GM23338 (cell line): ENCODE measurements at regions not wholly inside any gene's neighbourhood (a gene's known extent, or its start where the extent isn't known, plus 50 kb on each side); places are given as distances from the start of the nearest gene placed in this dataset.

Experiments
- ATAC-seq: fragments of 200-7000 bp; cut with Tn5 transposase; 3 replicates; pipeline ENCODE4 v1.9.1; 2020
- DNase-seq: peaks from one replicate; pipeline ENCODE4 v3.0.0-alpha.2; 2015; ENCODE audit warnings: low spot score
- H2AFZ ChIP-seq: fragments of 200-600 bp; sonication (generic); 2 replicates; pipeline ENCODE4 v1.8.0; 2016; ENCODE audit warnings: antibody characterized with exemption, mild to moderate bottlenecking, moderate library complexity
- H3F3A ChIP-seq: fragments of 200-600 bp; sonication (generic); replicated peaks from 2 replicates; pipeline ENCODE4 v1.8.0; 2017; ENCODE audit warnings: antibody characterized with exemption, mixed run types, low read depth
- H3K27ac ChIP-seq: fragments of 200-600 bp; sonication (generic); 2 replicates; pipeline ENCODE4 v1.6.1; 2016; ENCODE audit warnings: low read depth
- H3K27me3 ChIP-seq: fragments of 200-600 bp; sonication (generic); 2 replicates; pipeline ENCODE4 v1.8.0; 2016; ENCODE audit warnings: mild to moderate bottlenecking, mixed run types, moderate library complexity; ENCODE audit not compliant: insufficient read depth
- H3K36me3 ChIP-seq: fragments of 200-600 bp; sonication (generic); 2 replicates; pipeline ENCODE4 v1.8.0; 2016; ENCODE audit warnings: mild to moderate bottlenecking; ENCODE audit not compliant: insufficient read depth
- H3K4me1 ChIP-seq: fragments of 200-600 bp; sonication (generic); 2 replicates; pipeline ENCODE4 v1.8.0; 2016; ENCODE audit warnings: mild to moderate bottlenecking, moderate library complexity; ENCODE audit not compliant: insufficient read depth
- H3K4me2 ChIP-seq: fragments of 200-600 bp; sonication (generic); 2 replicates; pipeline ENCODE4 v1.7.1; 2017; ENCODE audit warnings: mixed run types
- H3K4me3 ChIP-seq: fragments of 200-600 bp; sonication (generic); 2 replicates; pipeline ENCODE4 v1.6.1; 2016; ENCODE audit warnings: mixed run types
- H3K79me2 ChIP-seq: fragments of 200-600 bp; sonication (generic); replicated peaks from 2 replicates; pipeline ENCODE4 v1.8.0; 2017; ENCODE audit warnings: mild to moderate bottlenecking; ENCODE audit not compliant: insufficient read depth
- H3K9me2 ChIP-seq: fragments of 200-600 bp; sonication (generic); 2 replicates; pipeline ENCODE4 v1.8.0; 2017; ENCODE audit not compliant: insufficient read depth
- H4K20me1 ChIP-seq: fragments of 200-600 bp; sonication (generic); replicated peaks from 2 replicates; pipeline ENCODE4 v1.8.0; 2017; ENCODE audit warnings: mild to moderate bottlenecking; ENCODE audit not compliant: insufficient read depth
- H3K27ac Mint-ChIP-seq: 2 replicates; pipeline ENCODE4 v1.8.0; 2020; ENCODE audit warnings: inconsistent platforms, mild to moderate bottlenecking, moderate library complexity, mixed read lengths
- H3K27me3 Mint-ChIP-seq: 3 replicates; pipeline ENCODE4 v1.8.0; 2022; ENCODE audit warnings: low read depth, mild to moderate bottlenecking, moderate library complexity, mixed read lengths, inconsistent platforms; ENCODE audit not compliant: insufficient read depth, poor library complexity
- H3K36me3 Mint-ChIP-seq: 3 replicates; pipeline ENCODE4 v1.8.0; 2021; ENCODE audit warnings: low read depth, mild to moderate bottlenecking, inconsistent platforms, moderate library complexity, mixed read lengths
- H3K4me1 Mint-ChIP-seq: 3 replicates; pipeline ENCODE4 v1.8.0; 2020; ENCODE audit warnings: mild to moderate bottlenecking, inconsistent platforms, mixed read lengths
- H3K4me3 Mint-ChIP-seq: 3 replicates; pipeline ENCODE4 v1.8.0; 2021; ENCODE audit warnings: moderate library complexity, mild to moderate bottlenecking, inconsistent platforms, mixed read lengths
- H3K9me3 Mint-ChIP-seq: 3 replicates; pipeline ENCODE4 v1.8.0; 2020; ENCODE audit warnings: moderate library complexity, mild to moderate bottlenecking, inconsistent platforms, mixed read lengths
- ETS1 ChIP-seq: IDR thresholded peaks from 2 replicates; pipeline ENCODE4 v1.6.1; 2016; ENCODE audit warnings: antibody characterized with exemption
- NANOG ChIP-seq: IDR thresholded peaks from 2 replicates; pipeline ENCODE4 v1.6.1; 2016; ENCODE audit warnings: antibody characterized with exemption, borderline replicate concordance
- POLR2AphosphoS5 ChIP-seq: IDR thresholded peaks from 2 replicates; pipeline ENCODE4 v1.6.1; 2016; ENCODE audit warnings: antibody characterized with exemption, low read depth
- REST ChIP-seq: IDR thresholded peaks from one replicate; pipeline ENCODE4 v1.6.1; 2018; ENCODE audit warnings: antibody characterized with exemption; ENCODE audit not compliant: unreplicated experiment
- ZNF331 ChIP-seq: fragments of 250-450 bp; sonication (Bioruptor Pico); IDR thresholded peaks from 2 replicates; pipeline ENCODE4 v1.5.0; 2020; ENCODE audit warnings: low read depth, mild to moderate bottlenecking, moderate library complexity
- ZNF462 ChIP-seq: fragments of 250-450 bp; sonication (Bioruptor Pico); IDR thresholded peaks from 2 replicates; pipeline ENCODE4 v1.5.0; 2020; ENCODE audit warnings: mild to moderate bottlenecking, moderate library complexity

GRCh38 chr2:193608451-193608850 lies 1413.7 kb upstream of the TMEFF2 start (continued):
- TF ChIP-seq ZNF462 (CRISPR knock-in tag) (no peak), ETS1 (no peak), NANOG (no peak), POLR2AphosphoS5 (no peak)

GRCh38 chr2:193590831-193591230 lies 1396.1 kb upstream of the TMEFF2 start:
- H3K36me3 Mint-ChIP-seq: no peaks in the 10 kb centered on the region
- DNase-seq: no peak
- 0 out of 2 replicates have a peak, but pooled peaks cover 4% of the 10 kb centered on the region for H3K9me2 ChIP-seq
- H3K4me2 ChIP-seq: no peak overlapping the region
- no peak for ATAC-seq
- H3K27ac Mint-ChIP-seq: no peak overlapping the region
- H3K4me1 Mint-ChIP-seq: no peaks in the 10 kb centered on the region
- H3F3A ChIP-seq: no peaks in the 10 kb centered on the region
- H3K27me3 ChIP-seq: no peaks in the 10 kb centered on the region
- no peaks in the 10 kb centered on the region for H3K79me2 ChIP-seq
- H3K4me3 Mint-ChIP-seq: no peak overlapping the region
- TF ChIP-seq ZNF331: no peak
- no peak for TF ChIP-seq REST
- TF ChIP-seq POLR2AphosphoS5: no peak
- H3K9me3 Mint-ChIP-seq: peaks cover under 1% of the 10 kb centered on the region; the same call in 1 of the 3 replicates
- H3K27me3 Mint-ChIP-seq: no peaks in the 10 kb centered on the region
- H3K4me3 ChIP-seq: no peak overlapping the region
- no peaks in the 10 kb centered on the region for H3K4me1 ChIP-seq
- no peak overlapping the region for H2AFZ ChIP-seq
- no peak overlapping the region for H3K27ac ChIP-seq
- H3K36me3 ChIP-seq: no peaks in the 10 kb centered on the region
- H4K20me1 ChIP-seq: no peaks in the 10 kb centered on the region
